ENCODE measurements at regions not wholly inside any gene's neighbourhood (a gene's known extent, or its start where the extent isn't known, plus 50 kb on each side); places are given as distances from the start of the nearest gene placed in this dataset.

DNA sequence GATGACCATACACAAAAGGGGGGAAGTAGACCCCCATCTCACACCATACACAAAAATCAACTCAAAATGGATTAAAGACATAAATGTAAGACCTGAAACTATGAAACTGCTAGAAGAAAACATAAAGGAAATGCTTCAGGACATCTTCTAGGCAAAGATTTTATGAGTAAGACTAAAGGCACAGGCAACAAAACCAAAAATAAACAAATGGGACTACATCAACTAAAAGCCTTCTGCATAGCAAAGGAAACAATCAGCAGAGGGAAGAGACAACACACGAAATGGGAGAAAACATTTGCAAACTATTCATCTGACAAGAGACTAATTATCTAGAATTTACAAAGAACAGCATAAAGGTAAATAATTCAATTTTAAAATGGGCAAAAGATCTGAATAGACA is 152.1 kb downstream of the AXIN2 start:
- TF ChIP-seq, protein P1, sequence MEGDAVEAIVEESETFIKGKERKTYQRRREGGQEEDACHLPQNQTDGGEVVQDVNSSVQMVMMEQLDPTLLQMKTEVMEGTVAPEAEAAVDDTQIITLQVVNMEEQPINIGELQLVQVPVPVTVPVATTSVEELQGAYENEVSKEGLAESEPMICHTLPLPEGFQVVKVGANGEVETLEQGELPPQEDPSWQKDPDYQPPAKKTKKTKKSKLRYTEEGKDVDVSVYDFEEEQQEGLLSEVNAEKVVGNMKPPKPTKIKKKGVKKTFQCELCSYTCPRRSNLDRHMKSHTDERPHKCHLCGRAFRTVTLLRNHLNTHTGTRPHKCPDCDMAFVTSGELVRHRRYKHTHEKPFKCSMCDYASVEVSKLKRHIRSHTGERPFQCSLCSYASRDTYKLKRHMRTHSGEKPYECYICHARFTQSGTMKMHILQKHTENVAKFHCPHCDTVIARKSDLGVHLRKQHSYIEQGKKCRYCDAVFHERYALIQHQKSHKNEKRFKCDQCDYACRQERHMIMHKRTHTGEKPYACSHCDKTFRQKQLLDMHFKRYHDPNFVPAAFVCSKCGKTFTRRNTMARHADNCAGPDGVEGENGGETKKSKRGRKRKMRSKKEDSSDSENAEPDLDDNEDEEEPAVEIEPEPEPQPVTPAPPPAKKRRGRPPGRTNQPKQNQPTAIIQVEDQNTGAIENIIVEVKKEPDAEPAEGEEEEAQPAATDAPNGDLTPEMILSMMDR (IDR thresholded peaks at IDR 0.05): no peak
- no peak for TF ChIP-seq EZH2 (IDR thresholded peaks at IDR 0.05; ENCODE audit: borderline replicate concordance, insufficient read depth, low read depth, low read length, poor library complexity, severe bottlenecking)
